ENCODE measurements at regions not wholly inside any gene's neighbourhood (a gene's known extent, or its start where the extent isn't known, plus 50 kb on each side); places are given as distances from the start of the nearest gene placed in this dataset.

GRCh38 chr7:52897713-52898112, 137.7 kb upstream of the POM121L12 start:
- DNase-seq (ENCODE audit: extremely low read depth, low read depth, low spot score) = no peak

DNA sequence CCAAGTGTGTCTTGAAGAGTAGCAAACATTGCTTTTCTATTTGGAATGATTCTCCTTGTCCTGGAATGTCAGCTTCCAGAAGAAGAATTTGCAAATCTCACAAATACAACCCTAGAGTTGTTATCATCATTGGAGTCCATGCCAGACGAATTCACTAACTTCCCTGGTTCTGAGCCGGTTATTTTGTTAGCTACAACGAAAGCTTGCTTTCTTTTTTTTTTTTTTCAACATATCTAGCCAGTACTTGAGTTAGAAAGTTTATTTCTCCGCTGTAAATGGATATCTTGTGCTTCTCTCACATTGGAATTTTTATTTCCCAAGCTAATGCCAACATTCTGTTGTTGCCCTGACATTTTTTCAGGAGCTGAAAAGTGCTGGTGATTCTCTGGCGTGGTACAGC, 138.1 kb upstream of the POM121L12 start:
- no peak for DNase-seq (ENCODE audit: extremely low read depth, low read depth, low spot score)

DNA sequence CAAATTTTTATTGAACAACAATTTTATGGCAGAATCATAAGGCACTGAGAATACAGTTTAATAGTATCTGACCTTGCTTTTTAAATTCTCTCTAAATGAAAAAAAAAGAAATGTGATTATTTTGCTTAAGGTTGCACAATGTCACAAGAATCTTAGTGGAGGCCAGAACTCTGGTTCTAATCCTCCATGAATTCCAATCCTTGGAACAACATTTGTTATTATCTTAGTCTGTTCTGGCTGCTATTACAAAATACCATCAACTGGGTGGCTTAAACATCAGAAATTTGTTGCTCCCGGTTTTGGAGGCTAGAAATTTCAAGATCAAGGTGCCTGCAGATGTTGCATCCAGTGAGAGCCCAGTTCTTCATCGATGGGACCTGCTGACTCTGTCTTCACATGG, 158.2 kb upstream of the POM121L12 start:
- DNase-seq (ENCODE audit: extremely low read depth, low read depth, low spot score) = no peak

DNA sequence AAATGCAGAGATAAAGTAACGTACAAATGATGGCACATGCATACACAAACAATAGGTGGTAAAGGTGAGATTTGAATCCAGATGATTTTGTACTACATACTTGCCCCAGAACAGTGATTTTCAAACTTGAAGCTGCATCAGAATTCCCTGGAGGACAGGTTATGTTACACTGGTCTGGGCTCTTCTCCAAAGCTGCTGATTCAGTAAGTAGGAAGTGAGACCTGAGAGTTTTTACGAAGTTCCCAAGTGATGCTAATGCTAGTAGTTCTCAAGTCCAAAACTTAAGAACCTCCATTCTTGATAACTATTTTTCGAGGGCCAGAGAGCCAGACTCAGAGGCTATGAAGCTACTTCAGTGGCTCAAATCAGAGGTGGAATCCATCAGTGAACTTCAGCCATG, 159.0 kb upstream of the POM121L12 start:
- no peak for DNase-seq (ENCODE audit: extremely low read depth, low read depth, low spot score)

- no peak for DNase-seq (ENCODE audit: extremely low read depth, low read depth, low spot score)
Observed at GRCh38 chr7:52863652-52864051, 171.8 kb upstream of the POM121L12 start.

GRCh38 chr7:52862321-52862720, 173.1 kb upstream of the POM121L12 start:
- no peak for DNase-seq (ENCODE audit: extremely low read depth, low read depth, low spot score)

DNA sequence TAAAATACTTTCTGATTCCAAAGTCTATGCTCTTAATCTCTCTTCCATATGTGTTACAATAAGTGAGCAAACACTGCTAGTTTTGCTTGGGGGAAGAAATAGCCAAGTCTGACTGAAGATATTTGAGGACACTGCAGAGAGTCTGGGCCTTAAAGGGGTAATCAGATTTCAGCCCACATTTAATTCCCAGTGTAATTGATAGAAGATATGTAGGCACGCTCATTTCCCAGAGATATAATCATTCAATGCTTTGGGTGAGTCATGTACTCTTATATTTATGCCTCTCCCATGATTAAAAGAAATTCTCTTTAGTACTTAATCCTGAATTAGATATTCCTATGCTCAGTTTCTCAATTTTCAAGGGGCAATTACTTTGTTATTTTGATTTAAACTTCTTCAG, 178.1 kb upstream of the POM121L12 start:
- DNase-seq (ENCODE audit: extremely low read depth, low read depth, low spot score) = no peak

GRCh38 chr7:52854681-52855080, 180.8 kb upstream of the POM121L12 start:
- no peak for DNase-seq (ENCODE audit: extremely low read depth, low read depth, low spot score)

GRCh38 chr7:52851547-52851946, 183.9 kb upstream of the POM121L12 start:
- no peak for DNase-seq (ENCODE audit: extremely low read depth, low read depth, low spot score)

DNA sequence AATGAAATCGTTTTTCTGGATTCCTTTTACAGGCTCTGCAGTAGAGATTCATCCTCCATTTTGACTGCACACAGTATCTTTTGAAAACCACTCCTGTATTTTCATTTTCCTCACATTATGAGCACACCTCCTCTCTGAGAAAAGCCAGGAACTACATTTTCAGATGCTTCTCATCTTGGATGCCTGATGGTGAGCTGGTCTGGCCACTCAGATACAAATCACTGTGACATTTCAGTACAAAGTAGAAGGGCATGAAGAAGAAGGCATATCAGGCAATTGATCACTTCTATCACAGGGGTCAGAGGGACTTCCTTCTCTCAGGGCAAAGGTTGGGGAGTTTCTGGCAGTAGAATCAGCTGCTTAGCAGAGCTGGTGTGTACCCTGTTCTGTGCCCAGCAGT, 192.0 kb upstream of the POM121L12 start:
- no peak for DNase-seq (ENCODE audit: extremely low read depth, low read depth, low spot score)

DNA sequence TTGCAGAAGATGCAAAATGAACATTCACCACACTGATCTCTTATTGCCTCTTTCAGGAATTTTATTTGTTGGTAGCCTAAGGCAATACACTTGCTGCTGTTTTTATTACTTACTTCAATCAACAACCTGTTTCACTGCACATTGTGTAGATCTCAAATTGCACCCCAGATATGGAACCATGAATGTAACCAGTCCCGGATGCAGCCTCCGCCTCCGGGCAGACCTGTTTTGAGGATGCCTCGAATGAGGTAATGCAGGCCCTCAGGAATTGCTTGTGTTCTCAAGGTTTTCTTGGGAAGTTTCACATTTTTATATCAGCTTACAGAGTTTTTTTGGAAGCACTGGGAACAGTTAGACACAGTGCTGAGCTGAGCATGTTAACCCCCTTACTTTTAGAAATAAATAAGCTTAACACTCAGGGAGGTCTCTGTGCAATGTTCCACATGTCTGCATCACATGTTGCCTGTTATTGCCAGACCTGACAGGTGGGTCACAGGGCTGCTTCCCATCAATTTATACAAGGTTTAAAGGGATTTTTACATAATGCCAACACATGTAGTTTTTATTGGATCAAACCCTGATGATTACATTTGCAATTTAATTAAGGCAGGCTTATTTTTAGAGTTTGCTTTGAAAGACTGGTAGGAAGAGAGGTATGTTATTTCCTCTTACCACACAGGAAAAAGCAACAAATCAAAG, 193.1 kb upstream of the POM121L12 start:
- DNase-seq (ENCODE audit: extremely low read depth, low read depth, low spot score) = no peak

DNA sequence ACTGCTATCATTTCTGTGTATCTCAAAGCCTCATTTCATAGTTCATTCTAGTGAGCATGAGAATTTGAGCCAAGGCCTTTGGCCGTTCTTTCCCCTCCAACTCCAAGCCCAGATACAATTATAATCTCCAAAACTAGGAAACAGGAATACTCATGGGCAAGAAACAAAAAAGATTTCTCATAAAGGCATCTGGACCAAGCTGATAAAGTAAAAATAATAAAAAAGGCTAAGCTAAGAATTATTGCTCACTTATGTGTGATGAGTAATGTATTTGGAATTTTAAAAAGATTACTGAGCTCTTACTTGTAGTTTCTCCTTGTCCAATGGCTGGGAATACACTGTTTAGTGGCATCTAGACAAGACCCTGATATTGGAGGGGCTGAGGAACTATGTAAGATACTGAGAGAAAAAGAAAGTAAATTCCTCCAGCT, 196.4 kb upstream of the POM121L12 start:
- peak; percentile 39 for DNase-seq (ENCODE audit: extremely low read depth, low read depth, low spot score)

GRCh38 chr7:52831321-52831720, 204.1 kb upstream of the POM121L12 start:
- no peak for DNase-seq (ENCODE audit: extremely low read depth, low read depth, low spot score)

- DNase-seq (ENCODE audit: extremely low read depth, low read depth, low spot score) = no peak
Observed at GRCh38 chr7:52830801-52831200, 204.6 kb upstream of the POM121L12 start.

GRCh38 chr7:52826515-52827265, 208.7 kb upstream of the POM121L12 start:
- no peak for DNase-seq (ENCODE audit: extremely low read depth, low read depth, low spot score)

DNA sequence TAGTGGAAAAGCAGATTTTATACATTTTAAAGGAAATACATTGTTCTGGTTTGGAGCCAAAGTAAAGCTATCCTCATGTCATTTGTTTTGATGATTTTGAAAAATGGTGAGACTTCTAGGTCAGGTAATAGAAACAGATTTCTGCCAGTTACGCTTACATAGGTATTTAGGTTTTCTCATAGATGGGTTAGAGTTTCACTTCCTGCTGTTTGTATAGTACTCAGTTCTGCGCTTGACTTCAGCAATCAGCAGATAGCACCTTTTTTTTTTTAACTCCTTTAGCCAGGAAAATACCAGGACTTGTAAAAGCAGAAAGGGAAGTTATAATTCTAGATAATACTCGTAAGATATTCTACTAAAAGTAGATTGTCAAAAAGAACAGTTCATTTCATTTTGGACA, 209.8 kb upstream of the POM121L12 start:
- no peak for DNase-seq (ENCODE audit: extremely low read depth, low read depth, low spot score)

DNA sequence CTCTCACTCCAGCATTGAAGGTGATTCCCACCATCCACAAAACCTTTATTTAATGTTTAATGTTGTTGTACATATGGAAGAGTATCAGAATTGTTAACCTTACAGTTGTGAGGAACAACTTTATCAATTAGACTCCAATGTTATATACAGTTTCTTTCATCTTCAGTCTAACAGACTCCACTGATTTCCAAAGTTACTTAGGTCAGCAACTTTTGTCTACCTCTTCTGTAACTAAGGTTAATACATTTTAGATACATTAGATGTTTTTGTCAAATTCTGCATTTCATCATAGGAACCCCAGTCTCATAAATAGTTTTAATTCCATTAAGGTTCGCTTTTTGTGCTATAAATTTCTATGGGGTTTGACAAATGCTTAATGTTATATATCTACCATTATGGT, 223.9 kb upstream of the POM121L12 start:
- DNase-seq (ENCODE audit: extremely low read depth, low read depth, low spot score) = no peak

GRCh38 chr7:52799817-52800216, 235.6 kb upstream of the POM121L12 start:
- DNase-seq (ENCODE audit: extremely low read depth, low read depth, low spot score) = no peak

GRCh38 chr7:52797801-52798200, 237.6 kb upstream of the POM121L12 start:
- no peak for DNase-seq (ENCODE audit: extremely low read depth, low read depth, low spot score)

- DNase-seq (ENCODE audit: extremely low read depth, low read depth, low spot score) = no peak
Observed at GRCh38 chr7:52794621-52795020, 240.8 kb upstream of the POM121L12 start.

GRCh38 chr7:52791176-52791700, 244.2 kb upstream of the POM121L12 start:
- no peak for DNase-seq (ENCODE audit: extremely low read depth, low read depth, low spot score)

DNA sequence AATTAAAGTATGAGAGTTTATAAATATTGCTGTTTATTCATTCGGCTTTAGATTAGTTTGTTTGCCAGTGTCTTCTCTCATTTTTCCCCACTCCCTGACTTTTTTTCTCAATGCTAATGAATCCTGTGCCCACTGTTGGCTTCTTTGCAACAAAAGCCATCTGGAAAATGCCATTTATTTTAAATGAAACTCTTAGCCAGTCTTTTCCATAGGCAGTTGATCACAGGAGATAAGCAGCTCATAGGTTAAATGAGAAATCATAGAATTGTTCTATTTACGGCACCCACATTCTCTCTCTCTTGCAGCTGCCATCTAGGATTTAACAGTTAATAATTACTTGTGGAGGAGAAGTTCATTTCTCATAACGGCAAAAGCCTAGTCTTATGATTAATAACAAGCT, 249.3 kb upstream of the POM121L12 start:
- DNase-seq (ENCODE audit: extremely low read depth, low read depth, low spot score) = no peak
